GM12874 (cell line): ENCODE measurements at regions not wholly inside any gene's neighbourhood (a gene's known extent, or its start where the extent isn't known, plus 50 kb on each side); places are given as distances from the start of the nearest gene placed in this dataset.

Experiments used
- TF ChIP-seq, protein P1 (sequence below): IDR thresholded peaks from 2 replicates; pipeline ENCODE4 v1.5.1; 2011; ENCODE audit warnings: low read depth, mild to moderate bottlenecking, control low read depth, low read length, moderate library complexity; ENCODE audit not compliant: insufficient read depth

DNA sequence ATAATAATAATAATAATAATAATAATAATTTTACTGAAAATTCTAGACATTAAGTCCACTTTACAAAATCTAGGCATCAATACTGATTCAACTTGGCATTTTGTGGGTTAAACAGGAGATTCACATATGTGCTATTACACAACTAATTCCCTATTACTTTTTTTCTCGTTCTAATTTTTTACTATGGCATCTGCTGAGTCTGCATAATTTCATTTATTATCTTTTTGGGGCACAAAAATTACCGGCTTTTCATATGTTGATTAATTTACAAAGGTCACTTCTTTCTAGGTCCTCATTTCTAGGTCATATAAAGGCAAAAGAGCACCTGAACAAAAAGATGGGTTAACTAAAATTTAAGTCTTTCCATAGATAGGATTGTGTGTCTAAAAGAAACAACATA is 1357.8 kb upstream of the ADGRB3 start:
- TF ChIP-seq, protein P1, sequence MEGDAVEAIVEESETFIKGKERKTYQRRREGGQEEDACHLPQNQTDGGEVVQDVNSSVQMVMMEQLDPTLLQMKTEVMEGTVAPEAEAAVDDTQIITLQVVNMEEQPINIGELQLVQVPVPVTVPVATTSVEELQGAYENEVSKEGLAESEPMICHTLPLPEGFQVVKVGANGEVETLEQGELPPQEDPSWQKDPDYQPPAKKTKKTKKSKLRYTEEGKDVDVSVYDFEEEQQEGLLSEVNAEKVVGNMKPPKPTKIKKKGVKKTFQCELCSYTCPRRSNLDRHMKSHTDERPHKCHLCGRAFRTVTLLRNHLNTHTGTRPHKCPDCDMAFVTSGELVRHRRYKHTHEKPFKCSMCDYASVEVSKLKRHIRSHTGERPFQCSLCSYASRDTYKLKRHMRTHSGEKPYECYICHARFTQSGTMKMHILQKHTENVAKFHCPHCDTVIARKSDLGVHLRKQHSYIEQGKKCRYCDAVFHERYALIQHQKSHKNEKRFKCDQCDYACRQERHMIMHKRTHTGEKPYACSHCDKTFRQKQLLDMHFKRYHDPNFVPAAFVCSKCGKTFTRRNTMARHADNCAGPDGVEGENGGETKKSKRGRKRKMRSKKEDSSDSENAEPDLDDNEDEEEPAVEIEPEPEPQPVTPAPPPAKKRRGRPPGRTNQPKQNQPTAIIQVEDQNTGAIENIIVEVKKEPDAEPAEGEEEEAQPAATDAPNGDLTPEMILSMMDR: no peak

DNA sequence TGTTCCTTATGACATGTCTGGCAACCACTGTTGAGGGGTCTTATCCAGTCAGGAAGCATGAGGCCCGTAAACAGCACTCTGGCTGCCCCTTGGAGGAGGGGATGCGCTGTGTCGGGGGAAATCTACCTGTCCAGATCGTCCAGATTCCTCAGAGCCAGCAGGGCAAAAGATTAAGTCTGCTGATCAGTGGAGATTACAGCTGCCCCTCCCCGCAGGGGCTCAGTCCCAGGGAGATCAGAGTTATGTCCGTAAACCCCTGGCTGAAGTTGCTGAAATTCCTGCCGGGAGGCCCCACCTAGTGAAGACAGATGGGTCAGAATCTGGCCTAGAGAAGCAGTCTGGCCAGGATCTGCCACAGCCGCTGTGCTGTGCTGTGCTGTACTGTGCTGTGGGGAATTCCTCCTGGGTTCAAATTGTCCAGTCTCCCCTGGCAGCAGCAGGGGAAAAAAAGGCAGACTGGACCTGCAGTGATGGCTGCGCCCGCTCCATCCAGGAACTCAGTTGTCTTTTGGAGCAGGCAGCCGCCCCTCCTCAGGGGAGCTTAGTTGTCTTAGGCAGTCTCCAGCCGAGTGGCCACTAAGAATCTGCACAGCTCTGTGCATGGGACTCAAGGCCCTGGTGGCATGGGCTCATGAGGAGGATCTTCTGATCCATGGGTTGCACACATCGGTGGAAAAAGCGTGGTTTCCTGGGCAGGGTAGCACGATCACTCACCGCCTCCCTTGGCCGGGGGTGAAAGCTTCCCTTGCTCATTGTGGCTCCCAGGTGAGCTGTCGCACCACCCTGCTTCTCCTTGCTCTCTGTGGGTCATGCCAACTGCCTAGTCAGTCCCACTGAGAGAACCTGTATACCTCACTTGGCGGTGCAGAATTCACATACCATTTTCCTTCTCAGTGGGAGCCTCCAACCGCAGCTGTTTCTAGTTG is 1368.8 kb upstream of the ADGRB3 start:
- TF ChIP-seq, protein P1: no peak

DNA sequence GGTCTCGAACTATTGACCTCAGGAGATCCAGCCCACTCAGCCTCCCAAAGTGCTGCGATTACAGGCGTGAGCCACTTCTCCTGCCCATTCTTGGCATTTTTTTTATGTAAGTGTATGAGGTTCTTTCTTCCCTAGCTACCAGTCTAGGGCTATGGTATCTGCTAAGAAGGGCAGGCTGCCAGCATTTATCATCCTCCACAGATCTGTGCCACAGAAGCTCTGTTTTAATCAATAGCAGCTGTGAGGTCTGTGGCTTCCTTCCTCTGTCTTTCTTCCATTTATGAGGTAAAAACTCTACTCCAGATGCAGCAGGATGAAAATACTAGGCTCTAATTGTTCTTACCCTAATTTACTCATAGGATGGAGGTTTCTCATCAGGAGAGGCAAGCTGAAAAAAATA is 1382.4 kb upstream of the ADGRB3 start:
- TF ChIP-seq, protein P1: no peak

DNA sequence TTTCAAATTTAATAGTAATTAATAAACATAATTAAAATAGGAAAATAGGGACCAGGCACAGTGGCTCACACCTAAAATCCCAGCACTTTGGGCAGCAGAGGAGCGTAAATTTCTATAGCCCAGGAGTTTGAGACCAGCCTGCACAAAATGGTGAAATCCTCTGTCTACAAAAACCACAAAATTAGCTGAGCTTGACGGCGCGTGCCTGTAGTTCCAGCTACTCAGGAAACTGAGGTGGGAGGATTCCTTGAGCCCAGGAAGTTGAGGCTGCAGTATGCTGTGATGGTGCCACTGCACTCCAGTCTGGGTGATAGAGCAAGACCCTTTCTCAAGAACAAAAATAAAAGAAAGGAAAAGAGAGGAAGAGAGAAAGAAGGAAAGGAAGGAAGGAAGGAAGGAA is 1387.0 kb upstream of the ADGRB3 start:
- TF ChIP-seq, protein P1: no peak

DNA sequence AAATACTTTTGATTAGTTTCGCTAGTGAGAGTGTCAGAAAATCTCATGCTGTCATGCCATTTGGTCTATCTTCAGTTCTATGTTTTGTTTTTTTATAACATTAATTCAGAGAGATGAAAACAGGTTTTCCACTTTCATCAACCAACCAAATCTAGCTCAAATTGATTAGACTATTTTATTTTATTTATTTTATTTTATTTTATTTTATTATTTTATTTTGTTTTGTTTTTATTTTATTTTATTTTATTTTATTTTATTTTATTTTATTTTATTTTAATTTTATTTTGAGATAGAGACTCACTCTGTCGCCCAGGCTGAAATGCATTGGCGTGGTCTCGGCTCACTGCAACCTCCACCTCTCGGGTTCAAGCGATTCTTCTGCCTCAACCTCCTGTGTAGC is 1391.0 kb upstream of the ADGRB3 start:
- TF ChIP-seq, protein P1: no peak

DNA sequence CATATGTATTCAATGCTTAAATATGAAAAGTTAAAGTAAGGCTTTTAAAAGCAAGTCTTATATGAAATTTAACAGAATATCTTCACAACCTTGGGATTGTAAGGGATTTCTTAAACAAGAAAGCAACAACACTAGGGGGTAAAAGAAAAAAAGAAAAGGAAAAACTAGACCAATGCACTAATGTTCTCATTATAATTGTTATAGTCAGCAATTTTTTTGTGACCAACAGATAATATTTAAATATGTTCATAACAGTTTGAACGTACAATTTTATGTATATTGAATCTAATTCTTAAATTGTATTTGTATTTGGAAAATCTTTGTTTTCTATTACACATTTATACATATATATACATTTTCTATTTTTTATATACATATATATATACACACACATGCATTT is 1397.8 kb upstream of the ADGRB3 start:
- TF ChIP-seq, protein P1: no peak

DNA sequence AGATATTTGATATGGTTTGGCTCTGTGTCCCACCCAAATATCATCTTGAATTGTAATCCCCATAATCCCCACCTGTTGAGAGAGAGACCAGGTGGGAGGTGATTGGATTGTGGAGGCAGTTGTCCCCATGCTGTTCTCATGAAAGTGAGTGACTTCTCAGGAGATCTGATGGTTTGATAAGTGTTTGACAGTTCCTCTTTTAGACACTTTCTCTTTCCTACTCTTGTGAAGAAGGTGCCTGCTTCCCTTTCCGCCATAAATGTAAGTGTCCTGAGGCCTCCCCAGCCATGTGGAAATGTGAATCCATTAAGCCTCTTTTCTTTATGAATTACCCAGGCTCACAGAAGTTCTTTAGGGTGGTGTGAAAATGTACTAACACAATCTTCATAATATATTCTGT is 1404.0 kb upstream of the ADGRB3 start:
- TF ChIP-seq, protein P1: no peak
